Right lung (tissue), 2 donors: ENCODE measurements at regions not wholly inside any gene's neighbourhood (a gene's known extent, or its start where the extent isn't known, plus 50 kb on each side); places are given as distances from the start of the nearest gene placed in this dataset.
"Not testable (repeated sequence)": the region's sequence is repeated elsewhere in the genome, so short reads cannot be mapped to it uniquely, and the experiment has no call there.

Source experiments
- DNase-seq, 2 donors: peaks; one replicate each; pipeline ENCODE4 v3.0.0-alpha.2; 2013

- DNase-seq: no peak
Observed at GRCh38 chr7:3094701-3095445, 51.2 kb upstream of the CARD11 start.

GRCh38 chr7:3097734-3098133 is 54.1 kb upstream of the CARD11 start:
- no peak for DNase-seq

GRCh38 chr7:3102159-3102558 is 58.5 kb upstream of the CARD11 start:
- no peak for DNase-seq

GRCh38 chr7:3103614-3104398 is 60.1 kb upstream of the CARD11 start:
- no peak for DNase-seq

GRCh38 chr7:3105856-3106255 is 62.2 kb upstream of the CARD11 start:
- no peak for DNase-seq

- no peak for DNase-seq
Observed at GRCh38 chr7:3106361-3106826, 62.7 kb upstream of the CARD11 start.

- DNase-seq: no peak
Observed at GRCh38 chr7:3107228-3107763, 63.6 kb upstream of the CARD11 start.

GRCh38 chr7:3107889-3108570 is 64.4 kb upstream of the CARD11 start:
- no peak for DNase-seq

- DNase-seq: no peak
Observed at GRCh38 chr7:3109311-3109915, 65.7 kb upstream of the CARD11 start.

GRCh38 chr7:3112479-3113134 is 68.9 kb upstream of the CARD11 start:
- DNase-seq: no peak

- DNase-seq: no peak
Observed at GRCh38 chr7:3114917-3115316, 71.2 kb upstream of the CARD11 start.

- DNase-seq: no peak
Observed at GRCh38 chr7:3117081-3117480, 73.4 kb upstream of the CARD11 start.

GRCh38 chr7:3117488-3118231 is 74.0 kb upstream of the CARD11 start:
- peak in 1 of 2 donors; percentile 12 for DNase-seq

GRCh38 chr7:3119352-3119927 is 75.8 kb upstream of the CARD11 start:
- DNase-seq: not testable (repeated sequence)

- no peak for DNase-seq
Observed at GRCh38 chr7:3119963-3120362, 76.3 kb upstream of the CARD11 start.

GRCh38 chr7:3120513-3120912 is 76.8 kb upstream of the CARD11 start:
- no peak for DNase-seq

- DNase-seq: no peak
Observed at GRCh38 chr7:3128857-3129490, 85.3 kb upstream of the CARD11 start.

- DNase-seq: no peak
Observed at GRCh38 chr7:3133811-3134385, 90.2 kb upstream of the CARD11 start.

- no peak for DNase-seq
Observed at GRCh38 chr7:3134745-3135144, 91.1 kb upstream of the CARD11 start.
